T-helper 2 cell treated with Interferon-gamma antibody and Interleukin-4, amounts not matched to agents 100 ng/mL and 5 ng/mL, for 36 hours (primary cell): ENCODE measurements at regions not wholly inside any gene's neighbourhood (a gene's known extent, or its start where the extent isn't known, plus 50 kb on each side); places are given as distances from the start of the nearest gene placed in this dataset.
"Not testable (repeated sequence)": the region's sequence is repeated elsewhere in the genome, so short reads cannot be mapped to it uniquely, and the experiment has no call there.

Experiments
- intact Hi-C: fragments of 100-400 bp; cut with micrococcal nuclease; formaldehyde crosslinking; loops from one replicate; pipeline ENCODE4 v1.15.1; 2023

- intact Hi-C loops: no loop called here
These were observed 205.3 kb downstream of the SOX2 start for GRCh38 chr3:181917027-181917426.

- intact Hi-C loops: no loop called here
These were observed 207.7 kb downstream of the SOX2 start for GRCh38 chr3:181919375-181919774.

GRCh38 chr3:181920409-181920808 lies 208.7 kb downstream of the SOX2 start:
- intact Hi-C loops: no loop called here

- intact Hi-C loops: no loop called here
These were observed 209.5 kb downstream of the SOX2 start for GRCh38 chr3:181921220-181921619.

- intact Hi-C loops: not testable (repeated sequence)
These were observed 214.1 kb downstream of the SOX2 start for GRCh38 chr3:181925841-181926240.

- intact Hi-C loops: no loop called here
These were observed 217.8 kb downstream of the SOX2 start for GRCh38 chr3:181929501-181929900.

GRCh38 chr3:181930105-181930504 lies 218.4 kb downstream of the SOX2 start:
- intact Hi-C loops: no loop called here

- intact Hi-C loops: no loop called here
These were observed 220.3 kb downstream of the SOX2 start for GRCh38 chr3:181932039-181932438.

GRCh38 chr3:181933052-181933618 lies 221.4 kb downstream of the SOX2 start:
- intact Hi-C loops: no loop called here

GRCh38 chr3:181935915-181936314 lies 224.2 kb downstream of the SOX2 start:
- intact Hi-C loops: no loop called here

- intact Hi-C loops: no loop called here
These were observed 225.0 kb downstream of the SOX2 start for GRCh38 chr3:181936774-181937173.

- intact Hi-C loops: not testable (repeated sequence)
These were observed 226.9 kb downstream of the SOX2 start for GRCh38 chr3:181938580-181938979.

GRCh38 chr3:181940703-181941102 lies 229.0 kb downstream of the SOX2 start:
- intact Hi-C loops: no loop called here

GRCh38 chr3:181941250-181941649 lies 229.5 kb downstream of the SOX2 start:
- intact Hi-C loops: no loop called here

- intact Hi-C loops: no loop called here
These were observed 231.6 kb downstream of the SOX2 start for GRCh38 chr3:181943285-181943684.

GRCh38 chr3:181947606-181948005 lies 235.9 kb downstream of the SOX2 start:
- intact Hi-C loops: no loop called here

GRCh38 chr3:181948286-181948685 lies 236.6 kb downstream of the SOX2 start:
- intact Hi-C loops: no loop called here

GRCh38 chr3:181952221-181952620 lies 240.5 kb downstream of the SOX2 start:
- intact Hi-C loops: no loop called here

- intact Hi-C loops: no loop called here
These were observed 241.2 kb downstream of the SOX2 start for GRCh38 chr3:181952929-181953328.

- intact Hi-C loops: no loop called here
These were observed 243.8 kb downstream of the SOX2 start for GRCh38 chr3:181955566-181955965.

GRCh38 chr3:181956122-181956521 lies 244.4 kb downstream of the SOX2 start:
- intact Hi-C loops: no loop called here

- intact Hi-C loops: no loop called here
These were observed 254.7 kb downstream of the SOX2 start for GRCh38 chr3:181966393-181966792.

GRCh38 chr3:181969925-181970324 lies 258.2 kb downstream of the SOX2 start:
- intact Hi-C loops: no loop called here

GRCh38 chr3:181971424-181971823 lies 259.7 kb downstream of the SOX2 start:
- intact Hi-C loops: no loop called here
